Stomach (tissue), 8 donors: ENCODE measurements at regions not wholly inside any gene's neighbourhood (a gene's known extent, or its start where the extent isn't known, plus 50 kb on each side); places are given as distances from the start of the nearest gene placed in this dataset.
A peak's percentile ranks its signal among the peaks of the same experiment; 100 is the strongest.

Experiments used
- DNase-seq, 2 donors: peaks; one replicate each; pipeline versions ENCODE4 v3.0.0 to v3.0.0-alpha.2; 2013 to 2019
- H3K27ac ChIP-seq, 5 donors: fragments of 200-600 bp in 4 of 5; sonication (generic) in 4 of 5; one replicate each; pipeline ENCODE4 v1.5.1; 2013 to 2019; ENCODE audit warnings: mild to moderate bottlenecking in 1 of 5, moderate library complexity in 1 of 5
- H3K27me3 ChIP-seq, 3 donors: fragments of 200-600 bp; sonication (generic); one replicate each; pipeline ENCODE4 v1.5.1; 2017 to 2019; ENCODE audit warnings: mixed run types in 1 of 3
- H3K36me3 ChIP-seq, 4 donors: fragments of 200-600 bp; sonication (generic); 1 replicate in 3 of 4; 2 replicates in 1 of 4; pipeline ENCODE4 v1.5.1; 2016 to 2019
- H3K4me1 ChIP-seq, 4 donors: fragments of 200-600 bp; sonication (generic); one replicate each; pipeline ENCODE4 v1.5.1; 2016 to 2019
- H3K4me3 ChIP-seq, 4 donors: fragments of 200-600 bp; sonication (generic) in 3 of 4; one replicate each; pipeline ENCODE4 v1.5.1; 2016 to 2019; ENCODE audit warnings: mild to moderate bottlenecking in 1 of 4
- H3K9me3 ChIP-seq, 4 donors: fragments of 200-600 bp; sonication (generic); one replicate each; pipeline ENCODE4 v1.5.1; 2016 to 2019
- CTCF ChIP-seq, 7 experiments: fragments of 450-650 bp in 4 of 7; fragments of 200-600 bp in 3 of 7; sonication (generic) in 3 of 7; IDR thresholded peaks; one replicate each; pipeline ENCODE4 v1.5.1; 2016 to 2019; ENCODE audit warnings: antibody characterized with exemption in 7 of 7, control low read depth in 2 of 7, mild to moderate bottlenecking in 1 of 7
- EP300 ChIP-seq: sonication (generic); formaldehyde crosslinking; IDR thresholded peaks from one replicate; pipeline ENCODE4 v1.6.1; 2017; ENCODE audit warnings: antibody characterized with exemption
- POLR2A ChIP-seq, 4 donors: fragments of 450-650 bp; IDR thresholded peaks; one replicate each; pipeline ENCODE4 v1.6.1; 2016; ENCODE audit warnings: antibody characterized with exemption in 4 of 4, control low read depth in 2 of 4, mild to moderate bottlenecking in 1 of 4, moderate library complexity in 1 of 4
- POLR2AphosphoS5 ChIP-seq, 3 donors: sonication (generic); formaldehyde crosslinking; IDR thresholded peaks; one replicate each; pipeline ENCODE4 v1.6.1; 2016; ENCODE audit warnings: antibody characterized with exemption in 3 of 3
- WGBS, 5 donors: extraction: QIAGEN DNeasy Blood & Tissue Kit in 3 of 5; methylation state at CpG; one replicate each; pipeline versions ENCODE4 v1.1.5 to v1.1.7; 2013 to 2018; 5-methylcytosine and 5-hydroxymethylcytosine counted together
- intact Hi-C: fragments of 100-400 bp; cut with DNase I; formaldehyde crosslinking; loops from one replicate; pipeline ENCODE4 v1.15.1; 2023; ENCODE audit warnings: low total_unique reads
- donor health status: healthy with polysubstance abuse.
- donor health status: Bipolar disorder and iron deficiency.
- donor health status: healthy.

GRCh38 chr1:193421487-193421886 lies 235.1 kb upstream of the B3GALT2 start:
- DNase-seq: no peak
- no peaks in the 10 kb centered on the region for H3K9me3 ChIP-seq
- H3K4me3 ChIP-seq: no peak overlapping the region
- WGBS, 5 donors: 92 to 95% (median 94%) methylated on average over 4 of the region's 4 CpGs
- H3K36me3 ChIP-seq: no peaks in the 10 kb centered on the region
- H3K4me1 ChIP-seq: peaks cover 6 to 16% (median 9%) of the 10 kb centered on the region in 4 donors
- no peak for TF ChIP-seq POLR2A (IDR thresholded peaks at IDR 0.05)
- no peak for TF ChIP-seq POLR2AphosphoS5 (IDR thresholded peaks at IDR 0.05)
- TF ChIP-seq CTCF (IDR thresholded peaks at IDR 0.05): no peak
- no peak for TF ChIP-seq EP300
- intact Hi-C loops: no loop called here
- H3K27me3 ChIP-seq: no peaks in the 10 kb centered on the region
- H3K27ac ChIP-seq: no peak overlapping the region

DNA sequence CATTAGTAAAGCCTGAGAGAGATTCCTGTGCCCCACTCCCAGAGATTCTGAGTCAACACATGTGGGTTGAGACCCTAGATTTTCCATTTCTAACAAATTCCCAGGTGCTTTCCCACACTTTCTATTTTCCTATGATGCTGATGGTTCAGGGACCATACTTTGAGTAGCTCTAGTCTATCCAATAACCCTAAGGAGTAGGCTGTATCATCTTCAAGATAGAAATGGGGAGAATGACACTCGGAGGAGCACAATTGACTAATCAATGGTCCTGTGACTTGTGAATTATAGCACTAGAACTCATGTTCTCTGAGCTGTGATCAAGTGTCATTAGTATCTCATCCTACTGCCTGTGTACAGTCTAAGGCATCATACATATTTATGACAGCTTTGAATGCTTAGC lies 232.9 kb upstream of the B3GALT2 start:
- WGBS, 5 donors: 91 to 100% (median 95%) methylated on average over 1 of the region's 1 CpG
- intact Hi-C loops: no loop called here

GRCh38 chr1:193418745-193419058 lies 232.3 kb upstream of the B3GALT2 start:
- TF ChIP-seq POLR2AphosphoS5 (IDR thresholded peaks at IDR 0.05) (no peak), POLR2A (IDR thresholded peaks at IDR 0.05) (no peak), CTCF (IDR thresholded peaks at IDR 0.05) (no peak), EP300 (no peak)
- Histone ChIP-seq H3K9me3 (no peaks in the 10 kb centered on the region), H3K27me3 (no peaks in the 10 kb centered on the region), H3K4me1 (peaks cover 6 to 16% (median 9%) of the 10 kb centered on the region in 4 donors), H3K36me3 (no peaks in the 10 kb centered on the region), H3K4me3 (peak overlapping the region; percentile 17 to 39 (median 25)), H3K27ac (peak overlapping the region in 1 of 5 donors; percentile 56)
- intact Hi-C loops: no loop called here
- WGBS, 5 donors: 67 to 80% (median 75%) methylated on average over 3 of the region's 3 CpGs
- no peak for DNase-seq

More for the DNA sequence above, 232.9 kb upstream of the B3GALT2 start:
- Histone ChIP-seq H3K36me3 (no peaks in the 10 kb centered on the region), H3K27ac (no peak overlapping the region), H3K4me3 (no peak overlapping the region), H3K9me3 (no peaks in the 10 kb centered on the region), H3K4me1 (peaks cover 6 to 16% (median 9%) of the 10 kb centered on the region in 4 donors), H3K27me3 (no peaks in the 10 kb centered on the region)
- no peak for DNase-seq
- TF ChIP-seq POLR2AphosphoS5 (IDR thresholded peaks at IDR 0.05): no peak
- no peak for TF ChIP-seq EP300
- TF ChIP-seq CTCF (IDR thresholded peaks at IDR 0.05): no peak
- no peak for TF ChIP-seq POLR2A (IDR thresholded peaks at IDR 0.05)

- peaks cover 6 to 16% (median 9%) of the 10 kb centered on the region in 4 donors for H3K4me1 ChIP-seq
- no peaks in the 10 kb centered on the region for H3K9me3 ChIP-seq
- WGBS, 5 donors: 10 to 35% (median 17%) methylated on average over 4 of the region's 4 CpGs
- H3K27ac ChIP-seq: peak overlapping the region in 4 of 5 donors; percentile 20 to 56 (median 42)
- intact Hi-C loops: no loop called here
- no peaks in the 10 kb centered on the region for H3K27me3 ChIP-seq
- no peak for TF ChIP-seq POLR2A (IDR thresholded peaks at IDR 0.05)
- TF ChIP-seq EP300: no peak
- TF ChIP-seq POLR2AphosphoS5 (IDR thresholded peaks at IDR 0.05): no peak
- TF ChIP-seq CTCF (IDR thresholded peaks at IDR 0.05): no peak
- no peaks in the 10 kb centered on the region for H3K36me3 ChIP-seq
- peak in 1 of 2 donors; percentile 57 for DNase-seq
- H3K4me3 ChIP-seq: peak overlapping the region; percentile 17 to 39 (median 25)
Measured at GRCh38 chr1:193417945-193418744, 231.7 kb upstream of the B3GALT2 start.
